ENCODE measurements at regions not wholly inside any gene's neighbourhood (a gene's known extent, or its start where the extent isn't known, plus 50 kb on each side); places are given as distances from the start of the nearest gene placed in this dataset.

- DNase-seq = no peak
Observed at GRCh38 chr6:47360388-47360787, 50.7 kb upstream of the TNFRSF21 start.

GRCh38 chr6:47362857-47363461, 53.3 kb upstream of the TNFRSF21 start:
- no peak for DNase-seq

- no peak for DNase-seq
Observed at GRCh38 chr6:47363736-47364135, 54.0 kb upstream of the TNFRSF21 start.

- DNase-seq = no peak
Observed at GRCh38 chr6:47366335-47366890, 56.7 kb upstream of the TNFRSF21 start.

GRCh38 chr6:47371139-47371869, 61.6 kb upstream of the TNFRSF21 start:
- no peak for DNase-seq

- DNase-seq = no peak
Observed at GRCh38 chr6:47371870-47372255, 62.2 kb upstream of the TNFRSF21 start.

GRCh38 chr6:47372318-47372717, 62.6 kb upstream of the TNFRSF21 start:
- DNase-seq = no peak

GRCh38 chr6:47375426-47375825, 65.7 kb upstream of the TNFRSF21 start:
- no peak for DNase-seq

- DNase-seq = no peak
Observed at GRCh38 chr6:47376930-47377329, 67.2 kb upstream of the TNFRSF21 start.

- no peak for DNase-seq
Observed at GRCh38 chr6:47377971-47378370, 68.3 kb upstream of the TNFRSF21 start.

- DNase-seq = no peak
Observed at GRCh38 chr6:47379328-47379727, 69.6 kb upstream of the TNFRSF21 start.

GRCh38 chr6:47380251-47380650, 70.5 kb upstream of the TNFRSF21 start:
- no peak for DNase-seq

GRCh38 chr6:47381036-47381435, 71.3 kb upstream of the TNFRSF21 start:
- DNase-seq = no peak

GRCh38 chr6:47383360-47383759, 73.7 kb upstream of the TNFRSF21 start:
- no peak for DNase-seq

GRCh38 chr6:47391675-47392074, 82.0 kb upstream of the TNFRSF21 start:
- no peak for DNase-seq

- DNase-seq = no peak
Observed at GRCh38 chr6:47392251-47392650, 82.5 kb upstream of the TNFRSF21 start.

GRCh38 chr6:47396401-47397069, 81.1 kb upstream of the CD2AP start:
- DNase-seq = no peak

- no peak for DNase-seq
Observed at GRCh38 chr6:47400581-47400980, 77.0 kb upstream of the CD2AP start.

GRCh38 chr6:47402081-47402480, 75.5 kb upstream of the CD2AP start:
- DNase-seq = no peak

- DNase-seq = no peak
Observed at GRCh38 chr6:47403056-47403455, 74.5 kb upstream of the CD2AP start.

- no peak for DNase-seq
Observed at GRCh38 chr6:47403801-47404200, 73.8 kb upstream of the CD2AP start.

- DNase-seq = no peak
Observed at GRCh38 chr6:47404435-47404834, 73.2 kb upstream of the CD2AP start.

- DNase-seq = no peak
Observed at GRCh38 chr6:47405273-47405672, 72.3 kb upstream of the CD2AP start.
